ENCODE measurements at regions not wholly inside any gene's neighbourhood (a gene's known extent, or its start where the extent isn't known, plus 50 kb on each side); places are given as distances from the start of the nearest gene placed in this dataset.

- H3K27me3 ChIP-seq: no peaks in the 10 kb centered on the region
- no peak for TF ChIP-seq CTCF (IDR thresholded peaks at IDR 0.05)
- H3K4me1 ChIP-seq: peaks cover 0 to 18% of the 10 kb centered on the region in 2 donors
- intact Hi-C loops (cut with DNase I): no loop called here
- peak overlapping the region; percentile 13 to 61 for H3K27ac ChIP-seq
- H3K9me3 ChIP-seq: no peaks in the 10 kb centered on the region
- H3K4me3 ChIP-seq: no peak overlapping the region
- no peak for DNase-seq (ENCODE audit: low spot score in 2 of 2)
- H3K36me3 ChIP-seq: no peaks in the 10 kb centered on the region
Measured at GRCh38 chr3:168976969-168977368, 686.5 kb downstream of the MECOM start.

GRCh38 chr3:168975576-168975975 lies 687.9 kb downstream of the MECOM start:
- DNase-seq (ENCODE audit: low spot score in 2 of 2): no peak
- Histone ChIP-seq H3K36me3 (no peaks in the 10 kb centered on the region), H3K27ac (peak overlapping the region; percentile 48 to 61), H3K9me3 (no peaks in the 10 kb centered on the region), H3K27me3 (no peaks in the 10 kb centered on the region), H3K4me3 (no peak overlapping the region), H3K4me1 (peaks cover 0 to 18% of the 10 kb centered on the region in 2 donors)
- TF ChIP-seq CTCF (IDR thresholded peaks at IDR 0.05): no peak
- intact Hi-C loops (cut with DNase I): no loop called here

- no peaks in the 10 kb centered on the region for H3K9me3 ChIP-seq
- DNase-seq (ENCODE audit: low spot score in 2 of 2): no peak
- no peak for TF ChIP-seq CTCF (IDR thresholded peaks at IDR 0.05)
- H3K4me1 ChIP-seq: peaks cover 0 to 18% of the 10 kb centered on the region in 2 donors
- no peaks in the 10 kb centered on the region for H3K27me3 ChIP-seq
- H3K27ac ChIP-seq: peak overlapping the region in 1 of 2 donors; percentile 61
- intact Hi-C loops (cut with DNase I): no loop called here
- H3K4me3 ChIP-seq: no peak overlapping the region
- no peaks in the 10 kb centered on the region for H3K36me3 ChIP-seq
Measured at GRCh38 chr3:168974617-168975403, 688.7 kb downstream of the MECOM start.

GRCh38 chr3:168973897-168974296 lies 689.6 kb downstream of the MECOM start:
- H3K9me3 ChIP-seq: no peaks in the 10 kb centered on the region
- intact Hi-C loops (cut with DNase I): no loop called here
- no peak overlapping the region for H3K4me3 ChIP-seq
- H3K27me3 ChIP-seq: no peaks in the 10 kb centered on the region
- no peak for DNase-seq (ENCODE audit: low spot score in 2 of 2)
- H3K36me3 ChIP-seq: no peaks in the 10 kb centered on the region
- no peak for TF ChIP-seq CTCF (IDR thresholded peaks at IDR 0.05)
- peaks cover 0 to 18% of the 10 kb centered on the region in 2 donors for H3K4me1 ChIP-seq
- H3K27ac ChIP-seq: no peak overlapping the region

- no peak overlapping the region for H3K4me3 ChIP-seq
- H3K9me3 ChIP-seq: no peaks in the 10 kb centered on the region
- no peaks in the 10 kb centered on the region for H3K36me3 ChIP-seq
- no peaks in the 10 kb centered on the region for H3K27me3 ChIP-seq
- peaks cover 0 to 13% of the 10 kb centered on the region in 2 donors for H3K4me1 ChIP-seq
- intact Hi-C loops (cut with DNase I): no loop called here
- no peak for DNase-seq (ENCODE audit: low spot score in 2 of 2)
- H3K27ac ChIP-seq: no peak overlapping the region
- no peak for TF ChIP-seq CTCF (IDR thresholded peaks at IDR 0.05)
Measured at GRCh38 chr3:168973206-168973605, 690.3 kb downstream of the MECOM start.
